ENCODE measurements at regions not wholly inside any gene's neighbourhood (a gene's known extent, or its start where the extent isn't known, plus 50 kb on each side); places are given as distances from the start of the nearest gene placed in this dataset.

- Histone ChIP-seq H3K4me2 (no peak overlapping the region), H3K27ac (no peak overlapping the region), H3K9me2 (replicated peaks; ENCODE audit: insufficient read depth) (no peaks in the 10 kb centered on the region), H2AFZ (no peak overlapping the region), H4K20me1 (ENCODE audit: insufficient read depth, poor library complexity, severe bottlenecking) (no peaks in the 10 kb centered on the region), H3K36me3 (replicated peaks; ENCODE audit: insufficient read depth, low read depth) (no peaks in the 10 kb centered on the region), H3K4me1 (ENCODE audit: insufficient read depth) (no peaks in the 10 kb centered on the region), H3K79me2 (no peaks in the 10 kb centered on the region), H3K4me3 (no peak overlapping the region), H3K9me3 (ENCODE audit: low read depth) (no peaks in the 10 kb centered on the region), H3K27me3 (no peaks in the 10 kb centered on the region)
- DNase-seq (ENCODE audit: low spot score), result no peak
- TF ChIP-seq CTCF (IDR thresholded peaks at IDR 0.05; ENCODE audit: poor library complexity) (no peak), EZH2phosphoT487 (IDR thresholded peaks at IDR 0.05; ENCODE audit: low read depth, severe bottlenecking, unreplicated experiment) (no peak), EZH2 (IDR thresholded peaks at IDR 0.05; ENCODE audit: borderline replicate concordance) (no peak)
- 61% methylated on average over 8 of the region's 8 CpGs for WGBS (ENCODE audit: low lambda C conversion rate, missing lambda C conversion rate)
Measured at GRCh38 chr5:165521816-165522610, 2016.6 kb downstream of the MAT2B start.

GRCh38 chr5:165525271-165525670, 2019.9 kb downstream of the MAT2B start:
- TF ChIP-seq EZH2 (IDR thresholded peaks at IDR 0.05; ENCODE audit: borderline replicate concordance) (no peak), CTCF (IDR thresholded peaks at IDR 0.05; ENCODE audit: poor library complexity) (no peak)
- Histone ChIP-seq H3K79me2 (no peaks in the 10 kb centered on the region), H3K9me2 (replicated peaks; ENCODE audit: insufficient read depth) (no peaks in the 10 kb centered on the region), H3K36me3 (replicated peaks; ENCODE audit: insufficient read depth, low read depth) (no peaks in the 10 kb centered on the region), H2AFZ (no peak overlapping the region), H3K9me3 (ENCODE audit: low read depth) (no peaks in the 10 kb centered on the region), H3K4me1 (ENCODE audit: insufficient read depth) (no peaks in the 10 kb centered on the region), H3K27ac (no peak overlapping the region), H3K4me3 (no peak overlapping the region), H3K27me3 (no peaks in the 10 kb centered on the region), H4K20me1 (ENCODE audit: insufficient read depth, poor library complexity, severe bottlenecking) (no peaks in the 10 kb centered on the region), H3K4me2 (no peak overlapping the region)
- 76% methylated on average over 5 of the region's 5 CpGs for WGBS (ENCODE audit: low lambda C conversion rate, missing lambda C conversion rate)
- peak; percentile 29 for DNase-seq (ENCODE audit: low spot score)

- no peak for TF ChIP-seq CTCF (IDR thresholded peaks at IDR 0.05; ENCODE audit: poor library complexity)
- no peak for TF ChIP-seq EZH2 (IDR thresholded peaks at IDR 0.05; ENCODE audit: borderline replicate concordance)
- TF ChIP-seq EZH2phosphoT487 (IDR thresholded peaks at IDR 0.05; ENCODE audit: low read depth, severe bottlenecking, unreplicated experiment), result no peak
- Histone ChIP-seq H3K27me3 (no peaks in the 10 kb centered on the region), H3K4me2 (no peak overlapping the region), H3K79me2 (no peaks in the 10 kb centered on the region), H4K20me1 (ENCODE audit: insufficient read depth, poor library complexity, severe bottlenecking) (no peaks in the 10 kb centered on the region), H3K36me3 (replicated peaks; ENCODE audit: insufficient read depth, low read depth) (no peaks in the 10 kb centered on the region), H3K9me2 (replicated peaks; ENCODE audit: insufficient read depth) (no peaks in the 10 kb centered on the region), H3K4me3 (no peak overlapping the region), H3K9me3 (ENCODE audit: low read depth) (no peaks in the 10 kb centered on the region), H3K27ac (no peak overlapping the region), H2AFZ (no peak overlapping the region), H3K4me1 (ENCODE audit: insufficient read depth) (no peaks in the 10 kb centered on the region)
- DNase-seq (ENCODE audit: low spot score), result no peak
- 76% methylated on average over 3 of the region's 3 CpGs for WGBS (ENCODE audit: low lambda C conversion rate, missing lambda C conversion rate)
Measured at GRCh38 chr5:165526357-165526756, 2020.9 kb downstream of the MAT2B start.

Data from hepatocyte (in vitro differentiated cells).